Loucy (cell line): ENCODE measurements at regions not wholly inside any gene's neighbourhood (a gene's known extent, or its start where the extent isn't known, plus 50 kb on each side); places are given as distances from the start of the nearest gene placed in this dataset.

Experiments used
- H2AFZ ChIP-seq: fragments of 200-600 bp; sonication (generic); 2 replicates; pipeline ENCODE4 v1.6.0; 2016; ENCODE audit warnings: antibody characterized with exemption, mild to moderate bottlenecking, low read length, moderate library complexity
- H3F3A ChIP-seq: fragments of 200-600 bp; 2 replicates; pipeline ENCODE4 v1.6.0; 2016; ENCODE audit warnings: antibody characterized with exemption, low read depth, mild to moderate bottlenecking
- H3K27me3 ChIP-seq: fragments of 200-600 bp; sonication (generic); 2 replicates; pipeline ENCODE4 v1.6.1; 2014; ENCODE audit warnings: low read length, mild to moderate bottlenecking; ENCODE audit not compliant: insufficient read depth, poor library complexity, severe bottlenecking
- H3K36me3 ChIP-seq: fragments of 200-600 bp; sonication (generic); 2 replicates; pipeline ENCODE4 v1.6.1; 2016; ENCODE audit warnings: low read length; ENCODE audit not compliant: insufficient read depth
- H3K4me1 ChIP-seq: fragments of 200-600 bp; sonication (generic); 2 replicates; pipeline ENCODE4 v1.5.1; 2014; ENCODE audit warnings: low read length, mild to moderate bottlenecking; ENCODE audit not compliant: insufficient read depth, poor library complexity, severe bottlenecking
- H3K4me2 ChIP-seq: fragments of 200-600 bp; sonication (generic); 2 replicates; pipeline ENCODE4 v1.6.0; 2014; ENCODE audit warnings: antibody characterized with exemption, low read length, low read depth, mild to moderate bottlenecking; ENCODE audit not compliant: poor library complexity, severe bottlenecking
- H3K4me3 ChIP-seq: fragments of 200-600 bp; sonication (generic); 2 replicates; pipeline ENCODE4 v1.5.1; 2014; ENCODE audit warnings: low read length, mild to moderate bottlenecking, mixed read lengths; ENCODE audit not compliant: poor library complexity, severe bottlenecking
- H3K79me2 ChIP-seq: fragments of 200-600 bp; sonication (generic); 2 replicates; pipeline ENCODE4 v1.6.1; 2014; ENCODE audit warnings: low read length; ENCODE audit not compliant: insufficient read depth
- H3K9ac ChIP-seq: fragments of 200-600 bp; sonication (generic); 2 replicates; pipeline ENCODE4 v1.6.0; 2014; ENCODE audit warnings: mild to moderate bottlenecking, low read depth, low read length, moderate library complexity; ENCODE audit not compliant: poor library complexity, severe bottlenecking
- H3K9me2 ChIP-seq: fragments of 200-600 bp; sonication (generic); replicated peaks from 2 replicates; pipeline ENCODE4 v1.6.1; 2016; ENCODE audit warnings: low read depth, low read length, mixed read lengths
- H3K9me3 ChIP-seq: fragments of 200-600 bp; sonication (generic); 2 replicates; pipeline ENCODE4 v1.6.1; 2014; ENCODE audit warnings: mild to moderate bottlenecking, antibody characterized with exemption, low read length, low read depth; ENCODE audit not compliant: insufficient read depth
- H4K20me1 ChIP-seq: fragments of 200-600 bp; sonication (generic); 2 replicates; pipeline ENCODE4 v1.6.0; 2014; ENCODE audit warnings: antibody characterized with exemption, low read length, mild to moderate bottlenecking; ENCODE audit not compliant: insufficient read depth, poor library complexity, severe bottlenecking
- EZH2phosphoT487 ChIP-seq: fragments of 200-600 bp; IDR thresholded peaks from 2 replicates; pipeline ENCODE4 v1.6.1; 2018; ENCODE audit warnings: antibody characterized with exemption, mild to moderate bottlenecking, moderate library complexity, borderline replicate concordance
- TF ChIP-seq, protein P1 (sequence below): fragments of 200-600 bp; sonication (generic); conservative IDR thresholded peaks from 2 replicates; pipeline ENCODE4 v1.5.1; 2014; ENCODE audit warnings: mild to moderate bottlenecking, antibody characterized with exemption, low read length

DNA sequence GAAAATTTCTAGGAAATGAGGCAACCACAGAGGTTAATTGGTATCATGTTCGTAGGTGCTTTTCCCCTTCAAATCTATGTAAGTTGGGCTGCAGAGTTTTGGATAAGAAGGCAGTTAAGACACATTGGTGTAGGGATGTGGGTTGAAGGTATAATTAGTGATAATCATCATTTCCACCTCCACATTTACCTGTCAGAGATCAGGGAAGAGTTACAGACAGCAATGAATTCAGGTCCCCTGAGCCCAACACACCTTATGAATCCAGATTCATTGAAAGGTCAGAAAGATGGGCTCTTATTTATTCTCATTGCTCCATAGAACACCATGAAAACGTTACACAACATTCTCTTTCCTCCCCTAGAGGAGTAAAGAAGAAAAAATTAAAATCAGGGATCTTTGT lies 308.7 kb downstream of the C11orf87 start:
- TF ChIP-seq, protein P1, sequence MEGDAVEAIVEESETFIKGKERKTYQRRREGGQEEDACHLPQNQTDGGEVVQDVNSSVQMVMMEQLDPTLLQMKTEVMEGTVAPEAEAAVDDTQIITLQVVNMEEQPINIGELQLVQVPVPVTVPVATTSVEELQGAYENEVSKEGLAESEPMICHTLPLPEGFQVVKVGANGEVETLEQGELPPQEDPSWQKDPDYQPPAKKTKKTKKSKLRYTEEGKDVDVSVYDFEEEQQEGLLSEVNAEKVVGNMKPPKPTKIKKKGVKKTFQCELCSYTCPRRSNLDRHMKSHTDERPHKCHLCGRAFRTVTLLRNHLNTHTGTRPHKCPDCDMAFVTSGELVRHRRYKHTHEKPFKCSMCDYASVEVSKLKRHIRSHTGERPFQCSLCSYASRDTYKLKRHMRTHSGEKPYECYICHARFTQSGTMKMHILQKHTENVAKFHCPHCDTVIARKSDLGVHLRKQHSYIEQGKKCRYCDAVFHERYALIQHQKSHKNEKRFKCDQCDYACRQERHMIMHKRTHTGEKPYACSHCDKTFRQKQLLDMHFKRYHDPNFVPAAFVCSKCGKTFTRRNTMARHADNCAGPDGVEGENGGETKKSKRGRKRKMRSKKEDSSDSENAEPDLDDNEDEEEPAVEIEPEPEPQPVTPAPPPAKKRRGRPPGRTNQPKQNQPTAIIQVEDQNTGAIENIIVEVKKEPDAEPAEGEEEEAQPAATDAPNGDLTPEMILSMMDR, result no peak
- no peak for TF ChIP-seq EZH2phosphoT487
- Histone ChIP-seq H3K4me3 (no peak overlapping the region), H3K79me2 (no peaks in the 10 kb centered on the region), H3K4me2 (no peak overlapping the region), H3K4me1 (no peaks in the 10 kb centered on the region), H2AFZ (no peak overlapping the region), H3K9me3 (no peaks in the 10 kb centered on the region), H3K27me3 (no peaks in the 10 kb centered on the region), H3K9ac (no peak overlapping the region), H3F3A (no peaks in the 10 kb centered on the region), H3K9me2 (no peaks in the 10 kb centered on the region), H4K20me1 (no peaks in the 10 kb centered on the region), H3K36me3 (no peaks in the 10 kb centered on the region)

GRCh38 chr11:109731451-109731850 lies 309.5 kb downstream of the C11orf87 start:
- no peaks in the 10 kb centered on the region for H3K9me3 ChIP-seq
- H3K4me1 ChIP-seq, result no peaks in the 10 kb centered on the region
- TF ChIP-seq, protein P1, result no peak
- TF ChIP-seq EZH2phosphoT487, result no peak
- H3K27me3 ChIP-seq, result no peaks in the 10 kb centered on the region
- no peaks in the 10 kb centered on the region for H3K9me2 ChIP-seq
- H3K9ac ChIP-seq, result no peak overlapping the region
- H3F3A ChIP-seq, result no peaks in the 10 kb centered on the region
- H3K36me3 ChIP-seq, result no peaks in the 10 kb centered on the region
- H3K4me3 ChIP-seq, result no peak overlapping the region
- no peaks in the 10 kb centered on the region for H4K20me1 ChIP-seq
- H3K79me2 ChIP-seq, result no peaks in the 10 kb centered on the region
- no peak overlapping the region for H2AFZ ChIP-seq
- no peak overlapping the region for H3K4me2 ChIP-seq

- no peaks in the 10 kb centered on the region for H3K9me3 ChIP-seq
- H3K9ac ChIP-seq, result no peak overlapping the region
- H3K36me3 ChIP-seq, result no peaks in the 10 kb centered on the region
- H3K4me1 ChIP-seq, result no peaks in the 10 kb centered on the region
- no peaks in the 10 kb centered on the region for H3K79me2 ChIP-seq
- H3K9me2 ChIP-seq, result no peaks in the 10 kb centered on the region
- no peaks in the 10 kb centered on the region for H3K27me3 ChIP-seq
- no peak overlapping the region for H3K4me3 ChIP-seq
- H3K4me2 ChIP-seq, result no peak overlapping the region
- TF ChIP-seq, protein P1, result no peak
- TF ChIP-seq EZH2phosphoT487, result no peak
- no peaks in the 10 kb centered on the region for H4K20me1 ChIP-seq
- H2AFZ ChIP-seq, result no peak overlapping the region
- H3F3A ChIP-seq, result no peaks in the 10 kb centered on the region
Observed at GRCh38 chr11:109733245-109733644, 311.3 kb downstream of the C11orf87 start.
